ENCODE measurements at regions not wholly inside any gene's neighbourhood (a gene's known extent, or its start where the extent isn't known, plus 50 kb on each side); places are given as distances from the start of the nearest gene placed in this dataset.

DNA sequence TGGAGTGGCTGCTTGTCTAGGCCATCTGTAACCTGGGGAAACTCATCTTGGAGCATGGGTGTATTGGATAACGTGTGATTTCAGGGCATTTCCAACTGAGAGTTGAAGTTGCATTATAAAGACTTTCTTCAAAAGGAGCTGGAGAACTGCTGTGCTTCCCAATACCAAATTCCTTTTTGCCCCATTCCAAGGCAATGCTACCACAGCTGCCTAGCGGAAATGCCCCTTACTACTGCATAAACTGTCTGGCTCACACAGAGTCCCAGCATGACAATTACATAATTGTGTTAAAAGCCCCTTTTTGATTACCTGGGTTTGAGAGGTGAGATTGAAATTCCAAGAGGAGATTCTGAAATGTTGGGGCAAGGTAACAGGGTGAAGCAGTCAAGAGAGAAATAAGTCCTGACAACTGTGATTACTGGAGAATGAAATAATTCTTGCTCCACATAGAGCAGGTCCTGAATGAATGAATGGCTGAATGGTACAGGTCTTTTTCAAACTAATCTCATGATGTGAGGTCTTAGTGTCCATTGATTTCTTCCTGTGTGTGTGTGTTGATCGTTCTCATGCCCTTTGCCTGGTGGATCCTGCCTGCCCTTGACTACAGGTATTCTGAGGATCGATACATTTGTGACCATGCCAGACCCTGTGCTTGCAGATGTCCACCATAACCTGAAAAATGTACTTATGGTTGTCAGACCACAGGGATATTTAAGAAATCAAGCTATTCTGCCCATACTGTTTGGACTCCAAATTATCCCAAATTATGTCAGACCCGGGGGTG, 386.5 kb downstream of the GRIN2B start:
- H4K20me1 ChIP-seq (ENCODE audit: insufficient read depth, low read length) = no peaks in the 10 kb centered on the region
- H3K9ac ChIP-seq (ENCODE audit: low read length) = no peak overlapping the region
- H3K36me3 ChIP-seq (ENCODE audit: insufficient read depth, low read length) = no peaks in the 10 kb centered on the region
- no peak overlapping the region for H3K27ac ChIP-seq (ENCODE audit: low read depth, low read length, poor library complexity, severe bottlenecking)
- H3K4me2 ChIP-seq (ENCODE audit: low read length) = no peak overlapping the region
- H3K4me3 ChIP-seq (ENCODE audit: low read depth, low read length, poor library complexity, severe bottlenecking) = no peak overlapping the region
- no peak overlapping the region for H2AFZ ChIP-seq (ENCODE audit: low read length)
- no peaks in the 10 kb centered on the region for H3K4me1 ChIP-seq (ENCODE audit: insufficient read depth, low read length, severe bottlenecking)
- no peaks in the 10 kb centered on the region for H3K27me3 ChIP-seq (ENCODE audit: insufficient read depth, low read length)
- H3F3A ChIP-seq (ENCODE audit: insufficient read depth, low read length) = no peaks in the 10 kb centered on the region
- H3K9me3 ChIP-seq (ENCODE audit: low read length) = no peaks in the 10 kb centered on the region
- no peaks in the 10 kb centered on the region for H3K79me2 ChIP-seq (ENCODE audit: insufficient read depth, low read length)
- H3K9me2 ChIP-seq (ENCODE audit: low read depth, low read length) = no peaks in the 10 kb centered on the region
- no peak for TF ChIP-seq EZH2 (IDR thresholded peaks at IDR 0.05; ENCODE audit: borderline replicate concordance, low read length)
- no peak for TF ChIP-seq CTCF (IDR thresholded peaks at IDR 0.05; ENCODE audit: low read length)

DNA sequence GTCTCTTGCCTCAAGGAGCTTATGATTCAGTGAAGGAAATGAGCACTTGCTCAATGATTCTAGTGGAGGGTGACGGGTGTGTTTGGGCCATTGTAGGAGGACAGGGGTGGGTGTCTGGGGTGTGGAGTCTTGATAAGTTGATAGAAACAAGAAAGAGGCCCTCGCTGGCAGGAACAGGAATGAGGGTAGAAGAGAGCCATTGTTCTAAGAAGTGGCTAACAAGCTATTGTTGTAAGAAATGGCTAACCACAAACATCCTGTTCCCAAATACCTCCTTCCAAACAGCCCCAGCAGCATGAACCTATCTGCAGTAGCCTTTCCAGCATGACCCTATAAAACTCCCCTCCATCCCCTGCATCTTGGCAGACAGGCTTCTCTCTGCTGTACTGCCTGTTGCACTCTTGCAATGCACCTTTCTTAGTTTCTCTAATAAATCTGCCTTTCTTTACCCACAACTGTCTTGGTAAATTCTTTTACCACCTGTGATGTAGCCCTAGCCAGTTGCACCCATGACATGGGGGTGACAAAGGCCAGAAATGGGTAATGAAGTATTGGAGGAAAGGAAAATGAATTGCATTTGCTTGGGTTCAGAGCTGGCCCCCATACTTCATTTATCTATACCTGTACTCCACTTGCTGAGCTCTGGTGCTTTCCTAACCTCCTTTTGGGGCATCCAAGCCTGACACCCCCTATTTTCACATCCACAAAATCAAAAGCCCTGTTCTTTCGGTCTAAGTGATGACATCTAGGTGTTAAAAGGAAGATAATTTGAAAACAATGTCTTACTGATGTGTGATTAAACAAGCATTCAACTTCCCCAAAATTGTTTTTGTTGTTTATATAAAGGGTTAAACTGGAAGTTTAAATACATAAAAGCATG, 389.1 kb downstream of the GRIN2B start:
- no peaks in the 10 kb centered on the region for H3K27me3 ChIP-seq (ENCODE audit: insufficient read depth, low read length)
- H3K79me2 ChIP-seq (ENCODE audit: insufficient read depth, low read length) = no peaks in the 10 kb centered on the region
- H3K4me1 ChIP-seq (ENCODE audit: insufficient read depth, low read length, severe bottlenecking) = no peaks in the 10 kb centered on the region
- H3K9me3 ChIP-seq (ENCODE audit: low read length) = no peaks in the 10 kb centered on the region
- TF ChIP-seq CTCF (IDR thresholded peaks at IDR 0.05; ENCODE audit: low read length) (no peak), EZH2 (IDR thresholded peaks at IDR 0.05; ENCODE audit: borderline replicate concordance, low read length) (no peak)
- no peaks in the 10 kb centered on the region for H3K36me3 ChIP-seq (ENCODE audit: insufficient read depth, low read length)
- H3K9ac ChIP-seq (ENCODE audit: low read length) = no peak overlapping the region
- no peak overlapping the region for H3K4me3 ChIP-seq (ENCODE audit: low read depth, low read length, poor library complexity, severe bottlenecking)
- no peak overlapping the region for H3K4me2 ChIP-seq (ENCODE audit: low read length)
- no peak overlapping the region for H3K27ac ChIP-seq (ENCODE audit: low read depth, low read length, poor library complexity, severe bottlenecking)
- H3K9me2 ChIP-seq (ENCODE audit: low read depth, low read length) = no peaks in the 10 kb centered on the region
- H2AFZ ChIP-seq (ENCODE audit: low read length) = no peak overlapping the region
- no peaks in the 10 kb centered on the region for H3F3A ChIP-seq (ENCODE audit: insufficient read depth, low read length)
- H4K20me1 ChIP-seq (ENCODE audit: insufficient read depth, low read length) = no peaks in the 10 kb centered on the region

GRCh38 chr12:13591488-13591887, 389.9 kb downstream of the GRIN2B start:
- H3K36me3 ChIP-seq (ENCODE audit: insufficient read depth, low read length) = no peaks in the 10 kb centered on the region

More at GRCh38 chr12:13591488-13591887, 389.9 kb downstream of the GRIN2B start:
- Histone ChIP-seq H2AFZ (ENCODE audit: low read length) (no peak overlapping the region), H3K27me3 (ENCODE audit: insufficient read depth, low read length) (no peaks in the 10 kb centered on the region), H3K9me2 (ENCODE audit: low read depth, low read length) (no peaks in the 10 kb centered on the region), H3K79me2 (ENCODE audit: insufficient read depth, low read length) (no peaks in the 10 kb centered on the region), H4K20me1 (ENCODE audit: insufficient read depth, low read length) (no peaks in the 10 kb centered on the region), H3K4me2 (ENCODE audit: low read length) (no peak overlapping the region), H3F3A (ENCODE audit: insufficient read depth, low read length) (no peaks in the 10 kb centered on the region), H3K9me3 (ENCODE audit: low read length) (no peaks in the 10 kb centered on the region), H3K27ac (ENCODE audit: low read depth, low read length, poor library complexity, severe bottlenecking) (no peak overlapping the region), H3K4me3 (ENCODE audit: low read depth, low read length, poor library complexity, severe bottlenecking) (no peak overlapping the region), H3K4me1 (ENCODE audit: insufficient read depth, low read length, severe bottlenecking) (no peaks in the 10 kb centered on the region), H3K9ac (ENCODE audit: low read length) (no peak overlapping the region)
- TF ChIP-seq CTCF (IDR thresholded peaks at IDR 0.05; ENCODE audit: low read length) (no peak), EZH2 (IDR thresholded peaks at IDR 0.05; ENCODE audit: borderline replicate concordance, low read length) (no peak)

Measured in OCI-LY1 (cell line).